ENCODE measurements at regions not wholly inside any gene's neighbourhood (a gene's known extent, or its start where the extent isn't known, plus 50 kb on each side); places are given as distances from the start of the nearest gene placed in this dataset.

- TF ChIP-seq CTCF (IDR thresholded peaks at IDR 0.05), result no peak
- DNase-seq, result no peak
- intact Hi-C loops (cut with DNase I), result no loop called here
- Histone ChIP-seq H3K9me3 (no peaks in the 10 kb centered on the region), H3K36me3 (no peaks in the 10 kb centered on the region), H3K9ac (ENCODE audit: low read depth in 2 of 2, low read length in 2 of 2) (no peak overlapping the region), H3K27me3 (no peaks in the 10 kb centered on the region), H3K27ac (no peak overlapping the region), H3K4me3 (no peak overlapping the region), H3K4me1 (no peaks in the 10 kb centered on the region)
Measured at GRCh38 chr14:84541018-84541417, 988.9 kb upstream of the FLRT2 start.

- DNase-seq, result no peak
- no peaks in the 10 kb centered on the region for H3K36me3 ChIP-seq
- no peak overlapping the region for H3K4me3 ChIP-seq
- no peak overlapping the region for H3K27ac ChIP-seq
- no peak for TF ChIP-seq CTCF (IDR thresholded peaks at IDR 0.05)
- no peak overlapping the region for H3K9ac ChIP-seq (ENCODE audit: low read depth in 2 of 2, low read length in 2 of 2)
- no peaks in the 10 kb centered on the region for H3K9me3 ChIP-seq
- no peaks in the 10 kb centered on the region for H3K4me1 ChIP-seq
- H3K27me3 ChIP-seq, result no peaks in the 10 kb centered on the region
- intact Hi-C loops (cut with DNase I), result no loop called here
Measured at GRCh38 chr14:84543859-84544258, 986.1 kb upstream of the FLRT2 start.

- TF ChIP-seq CTCF (IDR thresholded peaks at IDR 0.05), result no peak
- Histone ChIP-seq H3K27me3 (no peaks in the 10 kb centered on the region), H3K4me3 (no peak overlapping the region), H3K9ac (ENCODE audit: low read depth in 2 of 2, low read length in 2 of 2) (no peak overlapping the region), H3K27ac (no peak overlapping the region), H3K4me1 (no peaks in the 10 kb centered on the region), H3K9me3 (no peaks in the 10 kb centered on the region), H3K36me3 (no peaks in the 10 kb centered on the region)
- DNase-seq, result no peak
- intact Hi-C loops (cut with DNase I), result no loop called here
Measured at GRCh38 chr14:84544486-84545131, 985.3 kb upstream of the FLRT2 start.

- Histone ChIP-seq H3K36me3 (no peaks in the 10 kb centered on the region), H3K4me3 (no peak overlapping the region), H3K4me1 (no peaks in the 10 kb centered on the region), H3K9ac (ENCODE audit: low read depth in 2 of 2, low read length in 2 of 2) (no peak overlapping the region), H3K9me3 (no peaks in the 10 kb centered on the region), H3K27ac (no peak overlapping the region), H3K27me3 (no peaks in the 10 kb centered on the region)
- no peak for TF ChIP-seq CTCF (IDR thresholded peaks at IDR 0.05)
- intact Hi-C loops (cut with DNase I), result no loop called here
- no peak for DNase-seq
Measured at GRCh38 chr14:84546236-84546635, 983.7 kb upstream of the FLRT2 start.

GRCh38 chr14:84554136-84554535 lies 975.8 kb upstream of the FLRT2 start:
- no peak overlapping the region for H3K9ac ChIP-seq (ENCODE audit: low read depth in 2 of 2, low read length in 2 of 2)
- TF ChIP-seq CTCF (IDR thresholded peaks at IDR 0.05), result no peak
- no peaks in the 10 kb centered on the region for H3K4me1 ChIP-seq
- no peaks in the 10 kb centered on the region for H3K36me3 ChIP-seq
- H3K4me3 ChIP-seq, result no peak overlapping the region
- intact Hi-C loops (cut with DNase I), result no loop called here
- H3K27ac ChIP-seq, result no peak overlapping the region
- H3K9me3 ChIP-seq, result no peaks in the 10 kb centered on the region
- H3K27me3 ChIP-seq, result no peaks in the 10 kb centered on the region
- DNase-seq, result no peak
